ENCODE measurements at regions not wholly inside any gene's neighbourhood (a gene's known extent, or its start where the extent isn't known, plus 50 kb on each side); places are given as distances from the start of the nearest gene placed in this dataset.

GRCh38 chr16:11414815-11415775 is 69.8 kb downstream of the RMI2 start (continued):
- TF ChIP-seq PRDM15 (CRISPR knock-in tag; IDR thresholded peaks at IDR 0.05): no peak
- no peak for TF ChIP-seq ZNF687 (IDR thresholded peaks at IDR 0.05)
- TF ChIP-seq TCF7 (IDR thresholded peaks at IDR 0.05; ENCODE audit: borderline replicate concordance): no peak
- no peak for TF ChIP-seq POLR2A (IDR thresholded peaks at IDR 0.05; ENCODE audit: low read depth, low read length)

All from GM12878 (cell line).